Upper lobe of left lung (tissue), 6 donors: ENCODE measurements at regions not wholly inside any gene's neighbourhood (a gene's known extent, or its start where the extent isn't known, plus 50 kb on each side); places are given as distances from the start of the nearest gene placed in this dataset.

Experiments
- ATAC-seq, 2 donors: fragments of 200-7000 bp; cut with Tn5 transposase; one replicate each; pipeline ENCODE4 v1.9.1; 2022; ENCODE audit warnings: mild to moderate bottlenecking in 2 of 2, moderate library complexity in 2 of 2; ENCODE audit not compliant: low FRiP score in 2 of 2
- DNase-seq, 2 donors: peaks; one replicate each; pipeline ENCODE4 v3.0.0-alpha.2; 2019 to 2020
- H3K27ac ChIP-seq, 4 donors: fragments of 200-600 bp; sonication (generic); one replicate each; pipeline ENCODE4 v1.5.1; 2016 to 2019
- H3K27me3 ChIP-seq, 4 donors: fragments of 200-600 bp; sonication (generic); one replicate each; pipeline ENCODE4 v1.5.1; 2017 to 2019
- H3K36me3 ChIP-seq, 4 donors: fragments of 200-600 bp; sonication (generic); one replicate each; pipeline ENCODE4 v1.5.1; 2016 to 2019
- H3K4me1 ChIP-seq, 4 donors: fragments of 200-600 bp; sonication (generic); one replicate each; pipeline ENCODE4 v1.5.1; 2018 to 2019
- H3K4me3 ChIP-seq, 4 donors: fragments of 200-600 bp; sonication (generic); one replicate each; pipeline ENCODE4 v1.5.1; 2017 to 2019; ENCODE audit warnings: mild to moderate bottlenecking in 2 of 4, moderate library complexity in 1 of 4
- H3K9me3 ChIP-seq, 4 donors: fragments of 200-600 bp; sonication (generic); one replicate each; pipeline ENCODE4 v1.5.1; 2018 to 2019
- EP300 ChIP-seq, 4 donors: sonication (generic); formaldehyde crosslinking; IDR thresholded peaks; one replicate each; pipeline ENCODE4 v1.5.1; 2017; ENCODE audit warnings: antibody characterized with exemption in 4 of 4, control low read depth in 2 of 4
- POLR2A ChIP-seq, 4 donors: fragments of 450-650 bp; IDR thresholded peaks; one replicate each; pipeline ENCODE4 v1.5.1; 2016 to 2017; ENCODE audit warnings: antibody characterized with exemption in 4 of 4, mild to moderate bottlenecking in 2 of 4
- POLR2AphosphoS5 ChIP-seq, 2 donors: sonication (generic); formaldehyde crosslinking; IDR thresholded peaks; one replicate each; pipeline ENCODE4 v1.5.1; 2017; ENCODE audit warnings: antibody characterized with exemption in 2 of 2
- WGBS, 2 donors: methylation state at CpG; one replicate each; pipeline ENCODE4 v1.1.5; 2017 to 2018; 5-methylcytosine and 5-hydroxymethylcytosine counted together
- TF ChIP-seq, protein P1 (sequence below), 6 experiments: fragments of 450-650 bp in 4 of 6; fragments of 200-600 bp in 2 of 6; sonication (generic) in 2 of 6; IDR thresholded peaks; one replicate each; pipeline ENCODE4 v1.5.1; 2016 to 2019; ENCODE audit warnings: antibody characterized with exemption in 6 of 6
- donor health status: DM: no; HTN: no; CAD: no; lungs with moderate emphysema.
- donor health status: DM: no; HTN: yes; CAD: no; lungs with severe emphysema.

DNA sequence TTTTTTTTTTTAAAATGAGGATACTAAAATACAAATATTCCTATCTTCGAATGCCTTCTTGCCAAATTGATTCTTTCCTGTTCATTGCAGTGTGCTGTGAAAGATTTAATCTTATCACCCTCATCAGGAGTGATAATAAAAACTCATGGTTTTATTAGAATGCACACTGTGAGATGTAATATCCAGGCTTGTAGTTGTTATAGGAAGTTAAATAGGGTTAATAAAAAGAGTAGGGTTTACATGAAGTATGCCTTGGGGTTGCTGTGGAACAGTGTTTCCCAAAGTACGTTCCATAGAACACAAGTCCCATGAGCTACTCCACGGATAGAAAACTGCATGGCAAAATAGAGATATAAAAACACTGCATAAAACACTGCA is 191.9 kb downstream of the SPP2 start:
- no peaks in the 10 kb centered on the region for H3K36me3 ChIP-seq
- H3K4me3 ChIP-seq: no peak overlapping the region
- no peaks in the 10 kb centered on the region for H3K27me3 ChIP-seq
- ATAC-seq (no peak), DNase-seq (no peak)
- H3K27ac ChIP-seq: no peak overlapping the region
- peaks cover 0 to 6% (median 2%) of the 10 kb centered on the region in 4 donors for H3K4me1 ChIP-seq
- H3K9me3 ChIP-seq: no peaks in the 10 kb centered on the region
- WGBS, 2 donors: 76 to 83% methylated on average over 3 of the region's 3 CpGs
- TF ChIP-seq EP300 (IDR thresholded peaks at IDR 0.05) (no peak), POLR2AphosphoS5 (IDR thresholded peaks at IDR 0.05) (no peak), POLR2A (IDR thresholded peaks at IDR 0.05) (no peak)
- TF ChIP-seq, protein P1, sequence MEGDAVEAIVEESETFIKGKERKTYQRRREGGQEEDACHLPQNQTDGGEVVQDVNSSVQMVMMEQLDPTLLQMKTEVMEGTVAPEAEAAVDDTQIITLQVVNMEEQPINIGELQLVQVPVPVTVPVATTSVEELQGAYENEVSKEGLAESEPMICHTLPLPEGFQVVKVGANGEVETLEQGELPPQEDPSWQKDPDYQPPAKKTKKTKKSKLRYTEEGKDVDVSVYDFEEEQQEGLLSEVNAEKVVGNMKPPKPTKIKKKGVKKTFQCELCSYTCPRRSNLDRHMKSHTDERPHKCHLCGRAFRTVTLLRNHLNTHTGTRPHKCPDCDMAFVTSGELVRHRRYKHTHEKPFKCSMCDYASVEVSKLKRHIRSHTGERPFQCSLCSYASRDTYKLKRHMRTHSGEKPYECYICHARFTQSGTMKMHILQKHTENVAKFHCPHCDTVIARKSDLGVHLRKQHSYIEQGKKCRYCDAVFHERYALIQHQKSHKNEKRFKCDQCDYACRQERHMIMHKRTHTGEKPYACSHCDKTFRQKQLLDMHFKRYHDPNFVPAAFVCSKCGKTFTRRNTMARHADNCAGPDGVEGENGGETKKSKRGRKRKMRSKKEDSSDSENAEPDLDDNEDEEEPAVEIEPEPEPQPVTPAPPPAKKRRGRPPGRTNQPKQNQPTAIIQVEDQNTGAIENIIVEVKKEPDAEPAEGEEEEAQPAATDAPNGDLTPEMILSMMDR (IDR thresholded peaks at IDR 0.05): no peak

DNA sequence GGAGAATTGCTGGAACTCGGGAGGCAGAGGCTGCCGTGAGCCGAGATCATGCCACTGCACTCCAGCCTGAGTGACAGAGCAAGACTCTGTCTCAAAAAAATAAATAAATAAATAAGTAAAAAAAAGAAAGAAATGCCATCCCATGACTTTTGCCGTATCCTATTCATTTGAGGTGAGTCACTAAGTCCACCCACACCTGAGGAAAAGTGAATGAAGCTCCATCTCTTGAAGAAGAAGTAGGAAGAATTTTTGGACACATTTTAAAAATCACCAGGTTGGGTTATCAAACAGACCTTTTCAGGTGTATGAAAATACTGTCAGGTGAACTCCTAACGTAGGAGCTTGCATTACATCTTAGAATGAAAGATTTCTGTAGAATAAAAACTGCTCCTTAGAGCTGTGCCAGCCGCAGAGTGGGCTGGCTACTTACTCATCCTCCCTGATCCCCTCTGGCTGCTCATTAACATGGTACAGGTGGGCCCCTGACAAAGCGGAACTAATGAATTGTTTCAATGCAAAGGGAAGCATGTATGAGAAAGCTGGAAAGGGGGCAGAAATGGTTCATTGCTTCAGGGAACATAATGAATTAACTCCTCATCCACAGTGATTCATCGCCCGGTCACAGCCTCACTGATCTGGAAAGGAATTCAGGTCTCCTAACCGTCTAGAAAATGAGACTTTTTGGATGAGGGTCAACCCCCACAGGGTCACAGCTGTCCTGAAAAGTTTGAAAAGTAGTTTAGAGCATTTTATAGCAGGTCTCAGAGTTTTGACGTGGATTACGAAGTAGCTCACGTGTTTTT is 191.4 kb downstream of the SPP2 start:
- Histone ChIP-seq H3K4me1 (peaks cover 0 to 6% (median 2%) of the 10 kb centered on the region in 4 donors), H3K27me3 (no peaks in the 10 kb centered on the region), H3K4me3 (no peak overlapping the region), H3K27ac (no peak overlapping the region), H3K9me3 (no peaks in the 10 kb centered on the region), H3K36me3 (no peaks in the 10 kb centered on the region)
- peak in 1 of 2 donors; percentile 83 for ATAC-seq
- no peak for TF ChIP-seq POLR2AphosphoS5 (IDR thresholded peaks at IDR 0.05)
- TF ChIP-seq EP300 (IDR thresholded peaks at IDR 0.05): no peak
- no peak for TF ChIP-seq POLR2A (IDR thresholded peaks at IDR 0.05)
- TF ChIP-seq, protein P1 (IDR thresholded peaks at IDR 0.05): no peak
- WGBS, 2 donors: 84 to 86% methylated on average over 13 of the region's 13 CpGs
- DNase-seq: no peak

GRCh38 chr2:234240917-234241316 is 190.4 kb downstream of the SPP2 start:
- peak in 1 of 2 donors; percentile 88 for ATAC-seq
- no peak for DNase-seq
- WGBS, 2 donors: 73% methylated on average over 2 of the region's 2 CpGs; no CpG with 5 or more reads in 1 of the 2 donors
- no peaks in the 10 kb centered on the region for H3K9me3 ChIP-seq
- no peak overlapping the region for H3K27ac ChIP-seq
- no peak overlapping the region for H3K4me3 ChIP-seq
- TF ChIP-seq, protein P1 (IDR thresholded peaks at IDR 0.05): no peak
- TF ChIP-seq POLR2AphosphoS5 (IDR thresholded peaks at IDR 0.05): no peak
- TF ChIP-seq POLR2A (IDR thresholded peaks at IDR 0.05): no peak
- no peak for TF ChIP-seq EP300 (IDR thresholded peaks at IDR 0.05)
- peaks cover 0 to 6% (median 2%) of the 10 kb centered on the region in 4 donors for H3K4me1 ChIP-seq
- no peaks in the 10 kb centered on the region for H3K27me3 ChIP-seq
- no peaks in the 10 kb centered on the region for H3K36me3 ChIP-seq

DNA sequence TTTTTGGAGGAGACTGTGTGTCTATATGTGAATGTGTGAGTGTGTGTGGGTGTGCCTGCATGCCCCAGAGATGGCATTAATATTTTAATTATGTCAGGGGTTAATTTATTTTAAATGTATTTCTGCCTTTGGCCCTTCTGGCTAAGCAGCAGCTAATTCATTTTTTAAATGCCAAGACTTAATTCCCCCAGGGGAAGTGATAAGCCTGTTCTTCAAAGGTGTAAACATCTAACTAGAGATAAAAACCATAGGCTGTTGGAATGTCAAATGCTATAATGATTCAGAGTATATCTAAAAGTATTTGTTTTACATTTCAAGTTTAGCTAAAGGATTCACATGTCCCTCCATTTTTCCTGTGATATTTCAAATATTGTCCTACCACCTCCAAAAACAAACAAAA is 184.7 kb downstream of the SPP2 start:
- H3K4me3 ChIP-seq: no peak overlapping the region
- TF ChIP-seq EP300 (IDR thresholded peaks at IDR 0.05) (no peak), POLR2AphosphoS5 (IDR thresholded peaks at IDR 0.05) (no peak), POLR2A (IDR thresholded peaks at IDR 0.05) (no peak)
- TF ChIP-seq, protein P1 (IDR thresholded peaks at IDR 0.05): no peak
- no peak for ATAC-seq
- H3K27me3 ChIP-seq: no peaks in the 10 kb centered on the region
- no peaks in the 10 kb centered on the region for H3K9me3 ChIP-seq
- no peaks in the 10 kb centered on the region for H3K4me1 ChIP-seq
- no peak for DNase-seq
- H3K36me3 ChIP-seq: no peaks in the 10 kb centered on the region
- H3K27ac ChIP-seq: no peak overlapping the region

- ATAC-seq (no peak), DNase-seq (no peak)
- WGBS, 2 donors: 85 to 95% methylated on average over 1 of the region's 1 CpG
- Histone ChIP-seq H3K4me1 (no peaks in the 10 kb centered on the region), H3K36me3 (no peaks in the 10 kb centered on the region), H3K9me3 (no peaks in the 10 kb centered on the region), H3K27me3 (no peaks in the 10 kb centered on the region), H3K27ac (no peak overlapping the region), H3K4me3 (no peak overlapping the region)
- TF ChIP-seq POLR2A (IDR thresholded peaks at IDR 0.05) (no peak), POLR2AphosphoS5 (IDR thresholded peaks at IDR 0.05) (no peak), EP300 (IDR thresholded peaks at IDR 0.05) (no peak)
- TF ChIP-seq, protein P1 (IDR thresholded peaks at IDR 0.05): no peak
Measured at GRCh38 chr2:234231460-234231859, 181.0 kb downstream of the SPP2 start.
